Pulmonary artery endothelial cell (primary cell): ENCODE measurements at regions not wholly inside any gene's neighbourhood (a gene's known extent, or its start where the extent isn't known, plus 50 kb on each side); places are given as distances from the start of the nearest gene placed in this dataset.
"Not testable (repeated sequence)": the region's sequence is repeated elsewhere in the genome, so short reads cannot be mapped to it uniquely, and the experiment has no call there.

Experiments
- DNase-seq: peaks from one replicate; pipeline ENCODE4 v3.0.0-alpha.2; 2011; ENCODE audit warnings: low read depth, low spot score

GRCh38 chr7:35971133-35971891 is 170.5 kb downstream of the SEPTIN7 start:
- DNase-seq, result no peak

DNA sequence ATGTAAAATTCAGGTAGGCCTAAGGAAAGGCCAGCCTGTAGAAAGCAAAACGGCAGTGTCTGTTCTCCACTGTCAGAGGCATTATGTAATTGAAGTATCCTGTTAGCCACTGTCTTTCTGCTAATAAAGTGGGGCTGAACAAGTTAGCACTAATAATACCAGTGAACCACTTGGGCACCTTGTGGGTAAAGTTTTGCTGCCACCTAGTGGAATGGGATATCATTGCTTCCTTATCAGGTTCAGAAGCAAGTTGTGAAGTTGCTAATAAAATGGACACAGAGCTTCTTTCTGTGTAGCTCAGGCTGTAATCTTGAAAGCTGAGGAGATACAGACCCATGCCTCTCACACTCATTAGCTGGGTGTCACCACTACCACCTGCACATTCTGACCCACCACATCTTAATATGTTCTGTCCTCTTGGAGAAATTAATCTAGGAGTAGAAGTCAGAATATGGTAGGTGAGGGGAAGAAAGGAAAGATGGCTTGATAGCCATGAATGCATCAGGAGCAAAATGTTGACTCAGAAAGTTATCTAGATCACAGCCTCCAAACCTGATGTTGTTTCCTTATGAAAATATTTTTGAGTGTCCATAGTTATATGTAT is 175.1 kb downstream of the SEPTIN7 start:
- DNase-seq, result peak; percentile 46

- not testable (repeated sequence) for DNase-seq
Measured at GRCh38 chr7:35978816-35979640, 174.0 kb upstream of the EEPD1 start.

GRCh38 chr7:35982600-35982999 is 170.5 kb upstream of the EEPD1 start:
- DNase-seq, result no peak

GRCh38 chr7:35983626-35984025 is 169.4 kb upstream of the EEPD1 start:
- DNase-seq, result no peak

GRCh38 chr7:35985126-35985754 is 167.8 kb upstream of the EEPD1 start:
- peak; percentile 35 for DNase-seq

GRCh38 chr7:35987016-35987415 is 166.0 kb upstream of the EEPD1 start:
- no peak for DNase-seq

DNA sequence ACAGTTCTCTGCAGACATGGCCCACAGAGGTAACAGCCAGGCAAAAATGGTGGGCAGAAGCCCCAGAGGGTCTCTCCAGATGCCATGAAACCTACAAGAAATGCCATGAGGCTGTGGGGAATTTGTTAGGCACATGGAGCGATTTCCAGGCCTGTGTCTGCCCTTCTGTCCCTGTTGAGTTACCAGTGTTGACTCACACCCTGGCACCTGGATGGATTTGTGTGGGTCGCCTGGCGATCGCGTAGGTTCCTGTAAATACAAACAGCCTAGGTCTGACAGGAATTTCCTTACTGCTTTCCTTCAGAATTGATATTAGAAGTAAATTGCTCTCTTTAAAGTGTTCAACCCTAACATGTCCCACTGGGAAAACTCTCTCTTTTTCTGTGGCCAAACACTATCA is 164.9 kb upstream of the EEPD1 start:
- no peak for DNase-seq

DNA sequence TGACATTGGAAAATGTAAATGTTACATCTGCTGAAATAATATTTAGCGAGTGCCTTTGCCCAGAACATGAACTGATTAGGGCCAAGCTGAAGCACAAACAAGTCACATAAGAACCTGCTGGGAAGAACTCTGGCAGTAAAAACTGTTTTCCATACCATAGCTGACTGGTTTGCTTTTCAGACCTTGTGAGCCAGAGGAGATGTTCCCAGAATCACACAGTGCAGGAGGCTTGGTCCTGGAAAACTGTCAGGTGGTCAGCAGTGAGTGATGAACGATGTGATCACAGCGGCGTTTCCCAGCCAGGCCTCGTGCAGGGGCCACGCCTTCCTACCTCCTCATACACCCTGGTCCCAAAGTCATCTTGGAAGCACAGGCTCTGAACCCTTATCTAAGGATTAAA is 164.2 kb upstream of the EEPD1 start:
- no peak for DNase-seq

DNA sequence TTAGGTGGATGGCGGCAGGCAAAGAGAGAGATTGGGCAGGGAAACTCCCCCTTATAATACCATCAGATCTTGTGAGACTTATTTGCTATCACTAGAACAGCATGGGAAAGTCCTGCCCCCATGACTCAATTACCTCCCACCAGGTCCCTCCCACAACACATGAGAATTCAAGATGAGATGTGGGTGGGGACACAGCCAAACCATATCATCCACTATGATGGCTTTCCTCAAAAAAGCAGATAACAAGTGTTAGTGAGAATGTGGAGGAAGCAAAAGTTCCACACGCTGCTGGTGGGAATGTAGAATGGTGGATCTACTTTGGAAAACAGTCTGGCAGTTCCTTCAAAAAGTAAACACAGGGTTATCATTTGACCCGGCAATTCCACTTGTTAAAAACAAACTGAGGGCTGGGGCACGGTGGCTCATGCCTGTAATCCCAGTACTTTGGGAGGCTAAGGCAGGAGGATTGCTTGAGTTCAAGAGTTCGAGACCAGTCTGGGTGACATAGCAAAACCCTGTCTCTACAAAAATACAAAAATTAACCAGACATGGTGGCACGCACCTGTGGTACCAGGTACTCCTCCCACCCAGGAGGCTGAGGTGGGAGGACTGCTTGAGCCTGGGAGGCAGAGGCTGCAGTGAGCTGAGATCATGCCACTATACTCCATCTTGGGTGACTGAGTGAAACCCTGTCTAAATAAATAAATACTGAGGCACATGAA is 161.4 kb upstream of the EEPD1 start:
- no peak for DNase-seq

- DNase-seq, result no peak
Measured at GRCh38 chr7:35992436-35992835, 160.6 kb upstream of the EEPD1 start.

GRCh38 chr7:35993113-35993512 is 159.9 kb upstream of the EEPD1 start:
- no peak for DNase-seq

GRCh38 chr7:35993676-35994606 is 159.1 kb upstream of the EEPD1 start:
- no peak for DNase-seq

DNA sequence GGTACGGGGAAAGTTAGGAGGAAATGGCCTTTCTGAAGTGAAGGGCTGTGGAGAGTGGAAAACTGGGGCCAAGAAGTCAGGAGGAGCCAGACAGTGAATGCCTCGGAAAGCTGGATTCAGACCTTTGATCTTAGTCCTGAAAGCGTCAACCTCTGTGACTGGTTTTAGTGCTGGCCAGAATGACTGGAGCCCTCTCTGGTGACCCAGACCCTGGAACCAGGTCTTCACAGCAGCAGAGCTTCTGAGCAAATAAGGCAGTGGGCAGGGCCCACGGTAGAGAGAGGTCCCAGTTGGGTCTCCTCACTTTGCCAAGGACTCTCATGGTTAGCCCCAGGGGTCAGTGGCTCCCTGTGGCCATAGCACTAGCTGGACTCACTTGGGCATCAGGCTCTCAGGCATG is 157.7 kb upstream of the EEPD1 start:
- DNase-seq, result no peak

GRCh38 chr7:35998481-35998880 is 154.6 kb upstream of the EEPD1 start:
- no peak for DNase-seq

DNA sequence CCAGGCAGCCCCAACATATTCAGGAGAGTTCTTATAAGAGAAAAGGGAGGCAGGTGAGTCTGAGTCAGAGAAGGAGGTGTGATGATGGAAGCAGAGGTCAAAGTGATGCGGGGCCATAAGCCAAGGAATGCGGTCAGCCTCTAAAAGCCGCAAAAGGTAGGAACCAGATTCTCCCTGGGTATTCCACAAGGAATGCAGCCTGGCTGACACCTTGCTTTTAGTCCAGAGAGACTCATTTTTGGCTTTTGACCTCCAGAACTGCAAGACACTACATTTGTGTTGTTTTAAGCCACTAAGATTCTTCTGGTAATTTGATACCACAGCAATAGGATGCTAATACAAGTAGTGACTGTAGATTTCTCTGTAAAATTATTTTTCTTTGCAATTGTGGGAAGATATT is 151.5 kb upstream of the EEPD1 start:
- DNase-seq, result no peak

DNA sequence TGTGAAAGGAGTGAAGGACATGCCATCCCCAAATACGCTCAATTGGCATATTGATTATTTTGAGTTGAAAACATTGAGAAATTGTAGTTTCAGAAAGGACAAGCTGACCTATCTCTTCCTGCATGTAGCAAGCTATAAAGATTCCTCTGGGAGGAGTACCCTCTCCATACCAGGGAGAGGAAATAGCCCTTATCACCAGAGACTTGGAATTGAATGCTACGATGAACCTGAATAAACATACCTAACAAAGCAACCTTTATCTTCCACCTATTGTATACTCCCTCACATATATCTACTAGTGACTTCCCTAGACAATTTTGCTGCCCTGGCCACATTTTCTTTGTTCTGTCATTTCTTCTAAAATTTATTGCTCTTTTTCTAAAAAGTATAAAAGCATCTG is 150.2 kb upstream of the EEPD1 start:
- no peak for DNase-seq

DNA sequence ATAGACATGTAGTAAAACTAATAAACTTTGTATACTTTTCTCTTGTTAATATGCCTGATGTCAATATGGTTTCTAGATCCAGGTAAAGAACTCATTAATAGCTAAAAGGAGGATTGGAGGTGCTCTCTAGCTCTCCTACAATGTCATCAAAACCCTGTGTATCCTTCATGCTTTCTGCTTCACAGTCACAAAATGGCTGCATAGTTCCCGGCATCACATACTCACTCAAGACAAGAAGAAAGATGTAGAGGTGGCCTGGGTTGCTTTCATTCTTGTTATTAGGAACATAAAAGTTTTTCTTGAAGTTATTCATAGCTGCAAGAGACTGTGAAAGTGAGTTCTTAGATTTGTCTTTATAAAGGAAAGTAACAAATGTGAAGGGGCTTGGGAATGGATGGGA is 149.7 kb upstream of the EEPD1 start:
- DNase-seq, result no peak

- DNase-seq, result no peak
Measured at GRCh38 chr7:36005293-36005692, 147.8 kb upstream of the EEPD1 start.

DNA sequence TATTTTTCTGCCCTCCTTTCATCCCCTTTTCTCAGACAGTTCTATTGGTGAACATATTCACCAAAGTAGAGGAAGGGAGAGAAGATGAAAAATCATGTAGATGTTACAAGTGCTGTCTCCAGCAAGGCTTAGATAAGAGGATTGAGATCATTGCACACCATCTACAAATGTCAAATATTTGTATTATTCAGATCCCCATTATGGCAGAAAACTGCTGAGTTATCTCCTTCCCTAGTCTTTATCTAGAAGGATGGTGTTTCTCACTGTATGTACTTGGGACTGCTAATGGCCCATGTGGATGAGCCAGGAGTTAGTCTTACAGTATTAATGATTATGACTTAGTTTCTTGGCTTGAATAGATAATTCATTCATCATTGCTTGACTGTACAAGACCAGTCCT is 147.2 kb upstream of the EEPD1 start:
- no peak for DNase-seq
